ENCODE measurements at regions not wholly inside any gene's neighbourhood (a gene's known extent, or its start where the extent isn't known, plus 50 kb on each side); places are given as distances from the start of the nearest gene placed in this dataset.

- no peak for TF ChIP-seq CTCF (IDR thresholded peaks at IDR 0.05)
- no peak for TF ChIP-seq MAX (IDR thresholded peaks at IDR 0.05; ENCODE audit: low read depth)
- TF ChIP-seq EZH2phosphoT487 (IDR thresholded peaks at IDR 0.05; ENCODE audit: borderline replicate concordance, low read depth), result no peak
- TF ChIP-seq TAF1 (IDR thresholded peaks at IDR 0.05; ENCODE audit: borderline replicate concordance, low read depth, low read length), result no peak
- TF ChIP-seq SIN3A (IDR thresholded peaks at IDR 0.05; ENCODE audit: borderline replicate concordance, low read depth, low read length), result no peak
- no peak for TF ChIP-seq EP300 (IDR thresholded peaks at IDR 0.05; ENCODE audit: borderline replicate concordance in 1 of 2, low read depth in 1 of 2, low read length in 1 of 2)
- TF ChIP-seq GATA2 (CRISPR knock-in tag; IDR thresholded peaks at IDR 0.05), result no peak
- no peak for TF ChIP-seq ELF1 (IDR thresholded peaks at IDR 0.05)
- no peak for TF ChIP-seq TCF12 (IDR thresholded peaks at IDR 0.05)
- TF ChIP-seq REST (IDR thresholded peaks at IDR 0.05; ENCODE audit: low read depth, low read length), result no peak
Measured at GRCh38 chr4:148822572-148823418, 380.6 kb upstream of the NR3C2 start.

Data from SK-N-SH (cell line).